Endometrium (tissue), 2 donors: ENCODE measurements at regions not wholly inside any gene's neighbourhood (a gene's known extent, or its start where the extent isn't known, plus 50 kb on each side); places are given as distances from the start of the nearest gene placed in this dataset.
"Not testable (repeated sequence)": the region's sequence is repeated elsewhere in the genome, so short reads cannot be mapped to it uniquely, and the experiment has no call there.

ENCODE experiments used
- FAIRE-seq: peaks from 2 replicates; lab custom pipeline; 2012; peaks lifted over from hg19 to GRCh38; lab: Jason Lieb, UNC
- donor health status: control.
- donor health status: control.

GRCh38 chr4:121616449-121616848 is 80.3 kb downstream of the ANXA5 start:
- not testable (repeated sequence) for FAIRE-seq

DNA sequence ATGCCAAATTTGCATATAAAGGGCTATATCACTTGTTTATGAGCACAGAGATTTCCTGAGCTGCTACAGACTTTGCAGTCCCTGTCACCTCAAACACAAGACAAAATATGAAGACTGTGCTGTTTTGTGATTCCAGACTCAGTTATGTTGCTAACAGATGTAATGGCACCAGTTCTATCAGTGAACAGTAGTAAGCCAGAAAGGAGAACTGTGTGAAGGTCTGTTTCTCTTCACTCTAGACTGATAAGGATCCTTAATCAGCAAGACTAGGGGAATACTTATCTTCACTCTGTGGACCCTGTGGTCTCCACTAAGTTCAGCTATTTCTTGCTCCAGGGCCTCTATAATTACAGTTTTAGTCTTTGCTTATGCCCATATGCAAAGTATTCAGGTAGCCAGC is 82.7 kb downstream of the ANXA5 start:
- no peak for FAIRE-seq

- no peak for FAIRE-seq
Measured at GRCh38 chr4:121599049-121599448, 97.7 kb downstream of the ANXA5 start.

DNA sequence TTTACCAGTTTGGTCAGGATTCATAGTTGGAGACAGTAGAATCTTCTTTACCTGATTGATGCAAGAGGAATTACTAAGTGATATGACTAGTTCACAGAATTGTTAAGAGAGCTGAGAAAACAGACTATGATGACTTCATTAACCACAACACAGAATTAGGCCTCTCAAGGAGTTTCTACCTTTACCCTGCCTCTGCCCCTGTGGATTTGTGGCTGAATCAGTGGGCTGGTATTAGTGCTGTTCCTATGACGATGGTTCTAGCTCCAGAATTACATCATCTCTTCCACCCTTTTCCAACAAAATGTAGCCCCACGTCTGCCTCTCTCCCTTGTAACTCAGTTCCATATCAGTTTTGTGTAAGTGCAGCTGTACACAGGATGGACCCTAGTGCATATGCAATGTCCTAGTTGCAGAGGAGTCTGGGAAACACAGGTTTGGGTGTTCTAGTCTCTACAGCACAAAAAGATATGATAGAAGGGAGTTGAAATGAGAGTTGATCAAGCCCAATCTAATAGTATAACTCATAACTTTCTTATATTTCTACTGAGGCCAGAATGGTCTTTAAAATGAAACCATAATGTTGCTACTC is 99.3 kb downstream of the ANXA5 start:
- no peak for FAIRE-seq

DNA sequence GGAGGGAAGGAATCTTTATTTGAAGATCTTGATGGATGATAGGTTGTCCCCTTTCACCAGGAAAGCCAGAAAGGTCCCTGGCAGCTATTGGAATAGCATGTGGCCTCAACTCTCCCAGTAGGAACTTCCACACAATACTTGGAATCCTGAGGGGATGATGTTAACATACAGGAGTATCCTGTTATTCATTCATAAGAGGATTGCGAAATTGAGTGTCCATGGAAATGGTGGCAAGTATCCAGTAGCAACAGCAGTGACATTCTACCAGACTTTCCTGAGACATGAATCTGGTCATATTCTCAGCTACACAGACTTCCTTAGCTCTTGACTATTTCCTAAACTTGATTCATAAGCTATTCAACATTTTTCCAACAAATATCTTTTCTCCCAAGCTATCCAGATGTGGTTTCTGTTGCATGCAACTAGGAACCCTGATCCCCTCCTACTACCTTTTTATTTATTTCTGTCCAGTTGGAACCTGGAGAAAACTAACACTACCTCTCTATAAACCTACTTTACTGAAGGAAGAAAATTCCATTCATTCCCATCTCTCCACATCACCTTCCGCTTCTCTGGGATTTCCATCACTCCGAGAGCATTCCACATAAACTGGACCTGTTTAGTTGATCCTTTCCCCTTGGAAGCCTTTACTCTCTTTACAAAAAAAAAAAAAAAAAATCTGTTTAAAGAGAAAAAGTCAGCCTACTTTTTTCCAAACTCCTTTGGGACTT is 101.8 kb downstream of the ANXA5 start:
- FAIRE-seq = no peak

DNA sequence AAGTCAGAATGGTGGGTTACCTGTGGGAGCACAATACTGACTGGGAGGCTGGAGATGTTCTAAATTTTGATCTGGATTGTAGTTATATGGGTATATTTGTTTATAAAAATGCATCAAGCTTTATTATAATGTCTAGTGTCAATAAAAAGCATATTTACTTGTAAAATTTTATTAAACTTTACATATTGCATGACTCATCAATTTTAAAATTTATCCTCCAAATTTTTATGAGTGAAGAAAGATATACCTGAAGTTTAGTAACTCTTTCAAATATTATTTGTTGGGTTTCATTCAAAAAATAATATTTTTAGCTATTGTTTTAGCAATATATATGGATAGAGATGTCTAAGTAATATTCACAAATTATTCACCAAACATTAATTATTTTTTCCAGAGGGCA is 103.0 kb downstream of the ANXA5 start:
- no peak for FAIRE-seq

- FAIRE-seq = not testable (repeated sequence)
Measured at GRCh38 chr4:121592257-121592656, 104.5 kb downstream of the ANXA5 start.

DNA sequence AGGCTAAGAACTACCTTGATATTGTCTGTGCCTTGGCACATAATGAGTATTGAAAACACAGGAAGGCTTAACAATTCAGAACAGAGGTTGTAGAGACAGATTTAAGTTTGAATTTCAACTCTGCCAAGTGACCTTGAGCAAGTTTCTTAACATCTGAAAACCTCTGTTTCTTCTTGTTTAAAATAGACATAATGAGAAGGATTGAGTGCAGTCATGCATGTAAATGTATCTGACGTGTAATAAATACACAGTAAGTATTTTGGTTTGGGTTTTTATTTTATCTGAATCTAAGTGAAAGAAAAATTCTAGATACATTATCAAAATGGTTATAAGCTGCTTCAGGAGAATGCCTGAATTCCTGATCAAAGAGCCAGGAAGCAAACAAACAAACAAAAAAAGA is 111.9 kb downstream of the ANXA5 start:
- FAIRE-seq = no peak

GRCh38 chr4:121583396-121583795 is 113.4 kb downstream of the ANXA5 start:
- FAIRE-seq = no peak

DNA sequence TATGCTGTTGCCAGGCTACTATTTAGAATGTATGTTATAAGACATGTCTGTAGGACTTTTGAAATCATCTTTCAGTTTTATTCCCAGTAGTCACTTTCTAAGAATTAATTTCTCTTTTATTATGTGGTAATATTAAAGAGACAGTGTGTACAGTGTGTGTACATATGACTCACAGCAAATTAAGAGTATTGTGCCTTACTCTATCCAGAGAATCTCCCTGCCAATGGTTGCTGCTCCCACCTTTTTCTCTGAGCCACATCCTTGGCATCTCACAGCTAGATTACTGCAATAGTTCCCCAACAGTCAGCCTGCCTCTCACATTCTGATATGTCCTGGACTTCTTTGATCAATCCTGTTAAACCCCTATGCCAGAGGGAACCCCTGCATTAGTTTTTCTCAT is 114.5 kb downstream of the ANXA5 start:
- FAIRE-seq = no peak

DNA sequence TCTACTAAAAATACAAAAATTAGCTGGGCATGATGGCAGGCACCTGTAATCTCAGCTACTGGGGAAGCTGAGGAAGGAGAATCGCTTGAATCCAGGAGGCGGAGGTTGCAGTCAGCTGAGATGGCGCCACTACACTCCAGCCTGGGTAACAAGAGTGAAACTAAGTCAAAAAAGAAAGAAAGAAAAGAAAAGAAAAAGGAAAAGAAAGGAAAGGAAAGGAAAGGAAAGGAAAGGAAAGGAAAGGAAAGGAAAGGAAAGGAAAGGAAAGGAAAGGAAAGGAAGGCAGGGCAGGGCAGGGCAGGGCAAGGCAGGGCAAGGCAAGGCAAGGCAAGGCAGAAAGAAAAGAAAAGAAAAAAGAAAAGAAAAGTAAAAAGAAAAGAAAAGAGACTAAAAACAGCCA is 121.4 kb downstream of the ANXA5 start:
- not testable (repeated sequence) for FAIRE-seq

GRCh38 chr4:121574618-121575017 is 122.2 kb downstream of the ANXA5 start:
- FAIRE-seq = no peak

GRCh38 chr4:121567748-121568147 is 129.0 kb downstream of the ANXA5 start:
- no peak for FAIRE-seq

DNA sequence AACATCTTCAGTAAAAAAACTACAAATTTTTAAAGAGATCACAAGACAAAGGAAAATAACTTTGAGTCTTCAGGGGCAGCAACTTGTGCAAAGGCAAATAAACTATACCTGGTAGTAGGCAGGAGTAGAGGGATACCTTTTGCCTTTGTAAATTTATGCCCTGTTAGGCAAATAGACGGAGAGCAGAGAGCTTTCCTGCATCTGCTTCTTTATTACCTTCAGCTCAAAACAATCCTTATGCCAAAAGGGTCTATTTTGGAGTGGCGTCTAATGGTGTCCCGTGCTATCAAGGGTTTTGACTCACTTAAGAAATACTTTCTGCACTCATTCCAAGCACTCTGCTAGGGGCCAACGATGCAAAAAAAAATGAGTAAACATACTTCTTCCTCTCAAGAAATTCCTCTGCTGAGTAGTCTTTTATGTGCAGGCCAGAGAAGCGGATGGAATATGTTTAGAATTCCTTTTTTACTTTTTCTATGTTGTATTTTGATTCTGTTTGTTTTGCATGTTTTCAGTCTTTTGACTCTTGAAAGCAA is 131.9 kb downstream of the ANXA5 start:
- FAIRE-seq = peak; percentile 96

DNA sequence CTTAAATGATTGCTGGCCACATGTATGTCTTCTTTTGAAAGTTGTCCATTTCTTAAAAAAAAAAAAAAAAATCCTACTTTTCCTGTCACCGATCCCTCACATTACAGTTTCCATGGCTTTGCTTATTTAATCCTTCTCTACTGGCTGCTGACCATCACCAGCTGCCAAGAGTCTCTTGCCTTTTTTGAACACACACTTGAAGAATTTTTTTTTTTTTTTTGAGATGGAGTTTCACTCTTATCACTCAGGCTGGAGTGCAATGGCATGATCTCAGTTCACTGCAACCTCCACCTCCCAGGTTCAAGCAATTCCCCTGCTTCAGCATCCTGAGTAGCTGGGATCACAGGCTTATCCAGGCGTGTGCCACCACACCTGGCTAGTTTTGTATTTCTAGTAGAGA is 134.0 kb downstream of the ANXA5 start:
- no peak for FAIRE-seq

DNA sequence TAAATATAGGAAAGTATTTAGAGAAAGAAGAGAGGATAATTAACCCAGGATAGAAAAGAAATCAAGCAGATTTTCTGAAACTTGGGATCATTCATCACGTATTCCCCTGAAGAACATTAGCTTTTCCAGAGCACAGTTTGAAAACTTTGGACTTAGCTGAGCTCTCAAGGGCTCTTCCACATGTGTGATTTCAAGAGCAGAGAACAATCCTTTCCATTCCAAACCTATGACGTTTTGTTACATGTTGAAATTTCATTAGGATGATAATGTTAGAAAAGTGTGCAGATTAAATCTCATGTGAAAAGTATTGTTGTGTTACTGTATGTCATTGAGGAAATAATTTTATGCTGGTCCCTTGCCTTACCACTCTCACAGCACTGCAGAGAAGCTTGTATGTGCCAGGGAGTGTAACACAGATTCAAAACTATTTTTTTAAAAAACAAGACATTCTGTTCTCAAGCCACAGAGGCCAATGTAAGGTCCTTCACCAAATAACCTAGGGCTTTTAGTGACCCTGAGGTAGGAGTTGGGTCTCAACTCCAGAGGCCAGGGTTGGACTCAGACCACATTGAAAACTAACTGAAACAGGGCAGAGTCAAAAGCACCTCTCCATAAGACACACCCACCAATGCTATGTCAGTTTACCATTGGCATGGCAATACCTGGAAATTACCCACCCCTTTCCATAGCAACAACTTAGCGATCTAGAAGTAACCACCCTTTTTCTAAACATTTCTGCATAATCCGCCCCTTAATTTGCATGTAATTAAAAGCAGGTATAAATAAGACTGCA is 141.3 kb downstream of the ANXA5 start:
- no peak for FAIRE-seq

DNA sequence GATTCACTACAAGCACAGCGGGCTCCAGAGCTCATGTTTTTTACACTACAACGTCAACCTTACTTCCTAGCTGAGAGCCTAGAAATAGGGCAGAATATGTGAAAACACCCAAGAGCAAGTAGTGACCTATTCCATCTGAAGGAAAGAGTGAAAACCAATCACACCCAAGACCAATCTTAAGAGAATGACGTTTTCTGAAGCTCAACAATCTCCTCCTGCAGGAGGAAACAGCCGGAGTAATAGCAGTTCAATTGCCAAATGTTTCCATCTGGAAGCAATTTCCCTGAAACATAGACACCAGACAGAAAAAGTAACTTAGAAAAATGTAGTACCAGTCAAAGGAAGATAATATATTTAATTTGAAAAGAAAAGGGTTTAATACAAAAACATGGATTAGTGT is 142.4 kb downstream of the ANXA5 start:
- FAIRE-seq = peak; percentile 68

GRCh38 chr4:121551881-121552280 is 144.9 kb downstream of the ANXA5 start:
- FAIRE-seq = no peak

DNA sequence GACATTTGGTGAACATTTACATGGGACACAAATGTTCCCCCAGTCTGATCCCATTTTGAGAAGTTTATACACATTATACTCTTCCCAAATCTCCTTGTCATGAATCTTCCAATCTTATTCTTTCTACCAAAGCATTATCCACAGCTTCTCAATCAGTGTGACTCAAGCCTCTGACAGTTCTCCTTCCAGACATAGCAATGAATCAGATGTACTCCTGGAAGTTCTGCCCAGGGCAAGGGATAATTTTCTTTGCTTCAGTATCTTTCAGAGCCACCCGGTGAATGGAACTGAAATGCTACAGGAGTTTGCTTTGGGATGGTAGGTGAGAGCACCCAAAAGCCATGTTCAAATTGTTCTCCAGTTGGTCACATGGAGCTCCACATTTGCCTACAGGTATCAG is 145.5 kb downstream of the ANXA5 start:
- no peak for FAIRE-seq

GRCh38 chr4:121541696-121542095 is 155.1 kb downstream of the ANXA5 start:
- FAIRE-seq = no peak

DNA sequence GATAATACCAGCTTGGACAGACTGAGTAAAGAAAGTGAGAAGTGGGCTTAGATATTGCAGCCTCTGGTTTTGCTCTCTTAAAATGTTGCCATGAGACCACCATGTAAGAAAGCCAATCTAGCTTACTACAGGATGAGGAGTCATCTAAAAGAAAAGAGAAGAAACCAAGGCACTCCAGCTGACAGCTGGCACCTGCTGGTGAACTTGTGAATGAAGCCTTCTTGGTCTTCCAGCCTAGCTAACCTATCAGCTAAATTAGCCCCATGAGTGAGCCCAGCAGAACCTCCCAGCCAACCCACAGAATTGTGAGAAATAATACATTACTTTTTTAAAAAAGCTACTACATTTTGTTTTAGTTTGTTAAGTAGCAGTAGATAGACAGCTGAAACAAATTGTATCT is 154.5 kb upstream of the QRFPR start:
- no peak for FAIRE-seq

GRCh38 chr4:121534187-121534586 is 153.4 kb upstream of the QRFPR start:
- peak; percentile 81 for FAIRE-seq

DNA sequence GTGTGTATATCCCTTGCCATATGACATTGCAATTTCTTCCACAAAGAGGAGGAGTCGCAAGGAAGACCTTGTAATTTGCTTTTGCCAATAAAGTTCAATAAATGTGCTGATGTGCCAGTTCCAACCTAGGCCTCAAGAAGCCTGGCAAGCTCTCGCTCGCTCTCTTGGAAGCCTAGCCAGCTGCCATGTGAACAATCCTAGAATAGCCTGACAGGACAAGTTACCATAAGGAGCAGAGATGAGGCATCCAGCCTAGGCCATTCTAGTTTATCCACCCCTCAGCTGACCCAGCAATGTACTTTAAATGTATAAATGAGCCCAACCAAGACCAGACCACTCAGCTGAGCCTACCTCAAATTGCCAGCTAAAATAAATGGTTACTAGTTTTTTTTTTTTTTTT is 145.7 kb upstream of the QRFPR start:
- FAIRE-seq = no peak
